ENCODE measurements at regions not wholly inside any gene's neighbourhood (a gene's known extent, or its start where the extent isn't known, plus 50 kb on each side); places are given as distances from the start of the nearest gene placed in this dataset.

DNA sequence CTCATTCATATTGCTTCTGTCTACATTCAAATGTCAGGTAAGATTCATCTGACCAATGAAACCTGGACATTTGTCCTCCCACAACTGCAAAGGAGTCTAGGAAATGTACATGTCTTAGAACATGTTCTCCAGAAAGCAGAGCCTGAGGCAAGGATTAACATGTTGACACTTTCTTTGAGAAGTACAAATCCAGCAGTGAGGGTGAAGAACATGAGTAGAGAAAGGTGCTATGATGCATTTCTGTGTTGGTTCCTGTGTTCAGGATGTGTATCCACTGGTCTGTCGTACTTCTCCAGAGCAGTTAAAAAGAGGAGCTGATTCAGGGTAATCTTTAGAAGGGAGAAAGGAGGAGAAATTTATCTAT is 146.0 kb upstream of the AGR3 start:
- TF ChIP-seq, protein P1, sequence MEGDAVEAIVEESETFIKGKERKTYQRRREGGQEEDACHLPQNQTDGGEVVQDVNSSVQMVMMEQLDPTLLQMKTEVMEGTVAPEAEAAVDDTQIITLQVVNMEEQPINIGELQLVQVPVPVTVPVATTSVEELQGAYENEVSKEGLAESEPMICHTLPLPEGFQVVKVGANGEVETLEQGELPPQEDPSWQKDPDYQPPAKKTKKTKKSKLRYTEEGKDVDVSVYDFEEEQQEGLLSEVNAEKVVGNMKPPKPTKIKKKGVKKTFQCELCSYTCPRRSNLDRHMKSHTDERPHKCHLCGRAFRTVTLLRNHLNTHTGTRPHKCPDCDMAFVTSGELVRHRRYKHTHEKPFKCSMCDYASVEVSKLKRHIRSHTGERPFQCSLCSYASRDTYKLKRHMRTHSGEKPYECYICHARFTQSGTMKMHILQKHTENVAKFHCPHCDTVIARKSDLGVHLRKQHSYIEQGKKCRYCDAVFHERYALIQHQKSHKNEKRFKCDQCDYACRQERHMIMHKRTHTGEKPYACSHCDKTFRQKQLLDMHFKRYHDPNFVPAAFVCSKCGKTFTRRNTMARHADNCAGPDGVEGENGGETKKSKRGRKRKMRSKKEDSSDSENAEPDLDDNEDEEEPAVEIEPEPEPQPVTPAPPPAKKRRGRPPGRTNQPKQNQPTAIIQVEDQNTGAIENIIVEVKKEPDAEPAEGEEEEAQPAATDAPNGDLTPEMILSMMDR (IDR thresholded peaks at IDR 0.05), result no peak
- TF ChIP-seq POLR2AphosphoS5 (IDR thresholded peaks at IDR 0.05), result no peak

Data from breast epithelium (tissue), 3 donors.